ACC112 (cell line): ENCODE measurements at regions not wholly inside any gene's neighbourhood (a gene's known extent, or its start where the extent isn't known, plus 50 kb on each side); places are given as distances from the start of the nearest gene placed in this dataset.

ENCODE experiments used
- H2AFZ ChIP-seq: fragments of 200-600 bp; sonication (generic); one replicate; pipeline ENCODE4 v1.6.0; 2017; ENCODE audit warnings: antibody characterized with exemption, low read length; ENCODE audit not compliant: unreplicated experiment
- H3K27ac ChIP-seq: fragments of 200-600 bp; sonication (generic); 2 replicates; pipeline ENCODE4 v1.5.1; 2014; ENCODE audit warnings: low read depth, mild to moderate bottlenecking, antibody characterized with exemption, low read length, moderate library complexity
- H3K27me3 ChIP-seq: fragments of 200-600 bp; sonication (generic); 2 replicates; pipeline ENCODE4 v1.6.1; 2014; ENCODE audit warnings: mild to moderate bottlenecking, antibody characterized with exemption, low read length, moderate library complexity, mixed read lengths; ENCODE audit not compliant: insufficient read depth
- H3K36me3 ChIP-seq: fragments of 200-600 bp; sonication (generic); 2 replicates; pipeline ENCODE4 v1.6.1; 2016; ENCODE audit warnings: mild to moderate bottlenecking, antibody characterized with exemption, low read length, moderate library complexity, mixed read lengths; ENCODE audit not compliant: insufficient read depth
- H3K4me1 ChIP-seq: fragments of 200-600 bp; sonication (generic); one replicate; pipeline ENCODE4 v1.6.1; 2016; ENCODE audit warnings: low read length, mixed read lengths; ENCODE audit not compliant: insufficient read depth, unreplicated experiment, control insufficient read depth
- H3K4me3 ChIP-seq: fragments of 200-600 bp; sonication (generic); 2 replicates; pipeline ENCODE4 v1.5.1; 2014; ENCODE audit warnings: mild to moderate bottlenecking, low read depth, low read length
- H3K79me2 ChIP-seq: fragments of 200-600 bp; sonication (generic); one replicate; pipeline ENCODE4 v1.6.0; 2016; ENCODE audit warnings: low read length; ENCODE audit not compliant: control insufficient read depth, unreplicated experiment, insufficient read depth

DNA sequence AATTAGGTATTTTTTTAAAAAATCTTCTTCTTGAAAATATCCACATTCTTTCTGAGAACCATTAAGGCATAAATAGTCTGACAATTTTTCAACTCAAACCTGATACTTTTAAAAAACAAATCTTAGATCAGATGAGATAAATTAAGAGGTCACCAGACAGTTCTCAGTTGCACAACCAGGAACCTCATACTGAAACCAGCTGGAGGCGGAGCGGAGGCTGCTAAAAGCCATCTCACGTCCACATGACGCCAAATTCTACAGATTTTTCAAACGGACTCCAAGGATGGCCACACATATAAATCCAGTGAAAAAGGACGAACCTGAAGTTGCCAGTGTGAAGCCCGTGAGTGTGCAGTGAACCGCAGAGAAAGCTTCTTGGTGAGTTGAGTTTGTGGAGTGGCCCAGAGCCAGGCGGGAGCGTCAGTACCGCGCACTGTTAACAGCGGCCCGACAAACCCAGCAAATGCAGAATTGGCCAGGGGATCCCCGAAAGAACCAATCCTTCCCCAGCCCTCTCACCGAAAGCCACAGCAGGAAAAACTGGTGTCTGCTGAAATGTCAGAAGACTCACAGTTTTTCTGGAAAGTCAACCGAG is 53.1 kb upstream of the BBS5 start:
- H3K27me3 ChIP-seq: peaks cover 69% of the 10 kb centered on the region
- no peaks in the 10 kb centered on the region for H3K36me3 ChIP-seq
- H3K4me1 ChIP-seq: no peaks in the 10 kb centered on the region
- no peak overlapping the region for H3K27ac ChIP-seq
- H3K79me2 ChIP-seq: no peaks in the 10 kb centered on the region
- H2AFZ ChIP-seq: no peak overlapping the region
- no peak overlapping the region for H3K4me3 ChIP-seq

DNA sequence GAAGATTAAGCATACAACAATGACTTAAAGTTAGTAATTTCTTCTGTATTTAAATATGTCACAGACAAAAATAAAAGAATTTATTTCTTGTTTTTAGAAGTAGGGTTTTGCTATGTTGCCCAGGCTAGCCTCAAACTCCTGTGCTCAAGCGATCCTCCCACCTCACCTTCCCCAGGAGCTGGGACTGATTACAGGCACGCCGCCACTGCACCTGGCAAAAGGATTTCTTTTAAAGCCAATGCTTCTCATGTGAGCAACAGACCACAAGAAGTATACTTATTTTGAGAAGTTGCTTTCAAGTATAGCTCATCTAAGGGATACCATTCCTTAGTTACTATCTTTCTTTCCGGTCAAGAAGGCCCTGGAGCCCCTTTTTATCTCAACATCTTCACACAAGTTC is 57.2 kb upstream of the BBS5 start:
- H3K79me2 ChIP-seq: no peaks in the 10 kb centered on the region
- H3K4me1 ChIP-seq: no peaks in the 10 kb centered on the region
- no peak overlapping the region for H3K27ac ChIP-seq
- H3K36me3 ChIP-seq: no peaks in the 10 kb centered on the region
- H3K4me3 ChIP-seq: no peak overlapping the region
- no peak overlapping the region for H2AFZ ChIP-seq
- peaks cover 82% of the 10 kb centered on the region for H3K27me3 ChIP-seq

DNA sequence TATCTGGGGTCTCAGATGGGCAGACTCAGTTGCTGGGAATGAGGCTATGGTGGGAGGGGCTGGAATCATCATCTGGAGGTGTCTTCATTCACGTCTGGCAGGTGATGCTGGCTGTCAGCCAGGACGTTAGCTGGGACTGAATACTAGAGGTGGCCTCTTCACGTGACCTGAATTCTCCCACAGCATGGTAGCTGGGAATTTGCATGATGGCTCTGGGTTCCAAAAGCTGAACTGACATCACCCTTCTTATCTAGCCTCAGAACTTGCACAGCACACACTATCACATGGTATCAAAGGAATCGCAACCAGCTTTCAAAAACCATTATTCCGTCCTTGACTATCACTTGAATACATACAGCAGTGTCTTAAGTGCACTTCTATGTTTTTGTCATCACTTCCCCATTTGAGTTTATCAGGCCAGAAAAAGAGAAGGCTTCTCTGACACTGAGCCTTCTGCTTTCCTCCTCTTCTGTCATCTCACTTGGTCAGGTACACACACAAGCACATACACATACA is 53.0 kb upstream of the LRP2 start:
- peaks cover 96% of the 10 kb centered on the region for H3K27me3 ChIP-seq
- no peak overlapping the region for H2AFZ ChIP-seq
- no peaks in the 10 kb centered on the region for H3K79me2 ChIP-seq
- H3K27ac ChIP-seq: no peak overlapping the region
- no peak overlapping the region for H3K4me3 ChIP-seq
- H3K36me3 ChIP-seq: no peaks in the 10 kb centered on the region
- H3K4me1 ChIP-seq: no peaks in the 10 kb centered on the region
